GM11168 (cell line): ENCODE measurements at regions not wholly inside any gene's neighbourhood (a gene's known extent, or its start where the extent isn't known, plus 50 kb on each side); places are given as distances from the start of the nearest gene placed in this dataset.
"Not testable (repeated sequence)": the region's sequence is repeated elsewhere in the genome, so short reads cannot be mapped to it uniquely, and the experiment has no call there.

Source experiments
- in situ Hi-C: fragments of 300-500 bp; cut with MboI; formaldehyde crosslinking; loops from one replicate; pipeline ENCODE4 v1.12.0; 2022; ENCODE audit warnings: low sequenced_read_pairs; ENCODE audit not compliant: unreplicated experiment

- in situ Hi-C loops: no loop called here
Measured at GRCh38 chr1:194447636-194448035, 1261.2 kb upstream of the B3GALT2 start.

GRCh38 chr1:194445244-194445643, 1258.8 kb upstream of the B3GALT2 start:
- in situ Hi-C loops: no loop called here

- in situ Hi-C loops: no loop called here
Measured at GRCh38 chr1:194442901-194443575, 1256.6 kb upstream of the B3GALT2 start.

GRCh38 chr1:194437135-194437534, 1250.7 kb upstream of the B3GALT2 start:
- in situ Hi-C loops: no loop called here

DNA sequence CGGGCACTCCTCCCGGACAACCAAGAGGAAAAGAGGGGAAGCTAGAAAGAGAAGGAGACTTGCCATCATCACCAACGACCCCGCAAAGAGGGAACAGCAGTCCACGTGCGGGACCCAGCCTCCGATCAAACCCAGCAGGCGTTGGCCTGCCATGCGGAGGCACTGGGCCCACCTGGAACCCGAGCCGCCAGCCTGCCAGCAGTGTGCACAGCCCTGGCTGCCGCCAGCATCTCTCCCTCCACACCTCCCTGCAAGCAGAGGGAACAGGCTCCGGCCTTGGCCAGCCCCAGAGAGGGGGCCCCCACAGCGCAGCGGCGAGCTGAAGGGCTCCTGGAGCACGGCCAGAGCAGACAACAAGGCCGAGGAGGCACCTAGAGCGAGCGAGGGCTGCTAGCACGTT, 1244.7 kb upstream of the B3GALT2 start:
- in situ Hi-C loops: no loop called here

- in situ Hi-C loops: no loop called here
Measured at GRCh38 chr1:194420706-194421105, 1234.3 kb upstream of the B3GALT2 start.

GRCh38 chr1:194419721-194420120, 1233.3 kb upstream of the B3GALT2 start:
- in situ Hi-C loops: no loop called here

DNA sequence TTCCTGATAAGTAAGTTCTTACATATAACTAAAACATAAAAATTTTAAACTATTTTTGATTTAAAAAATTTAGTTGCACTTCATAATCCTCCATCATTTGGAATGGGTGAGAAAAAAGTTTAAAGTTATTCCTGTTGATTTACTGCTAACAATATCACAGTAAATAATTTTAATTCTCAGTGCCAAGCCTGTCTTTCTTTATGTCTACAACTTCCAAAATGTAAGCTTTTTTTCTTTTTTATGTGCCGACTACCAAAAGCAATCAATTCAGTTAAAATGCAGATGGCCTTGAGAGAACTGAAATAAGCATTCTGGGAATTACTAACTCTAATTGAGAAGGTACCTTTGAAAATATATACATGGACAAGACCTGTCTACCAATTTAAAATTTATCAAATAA, 1224.3 kb upstream of the B3GALT2 start:
- in situ Hi-C loops: no loop called here

- in situ Hi-C loops: not testable (repeated sequence)
Measured at GRCh38 chr1:194407238-194407637, 1220.8 kb upstream of the B3GALT2 start.

DNA sequence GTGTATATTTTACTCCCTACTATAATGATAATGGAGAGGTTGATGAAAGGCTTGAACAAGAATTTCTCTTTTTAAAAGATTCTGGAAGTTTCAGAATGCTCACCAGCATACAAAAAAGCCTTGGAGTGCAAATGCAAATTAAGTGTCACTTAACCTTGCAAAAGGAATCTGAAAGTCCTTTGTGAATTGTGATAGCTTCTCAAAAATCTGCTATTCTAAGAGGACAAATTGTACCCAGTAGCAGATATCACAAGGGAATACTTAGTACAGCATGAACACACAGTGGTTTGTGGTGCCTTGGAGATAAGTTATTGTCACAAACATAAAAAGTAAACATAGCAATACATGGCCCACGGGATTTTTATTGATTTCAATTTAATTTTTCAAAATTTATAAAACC, 1208.3 kb upstream of the B3GALT2 start:
- in situ Hi-C loops: no loop called here

GRCh38 chr1:194387531-194387930, 1201.1 kb upstream of the B3GALT2 start:
- in situ Hi-C loops: no loop called here

GRCh38 chr1:194378517-194378916, 1192.1 kb upstream of the B3GALT2 start:
- in situ Hi-C loops: no loop called here

- in situ Hi-C loops: no loop called here
Measured at GRCh38 chr1:194374649-194375048, 1188.2 kb upstream of the B3GALT2 start.

- in situ Hi-C loops: no loop called here
Measured at GRCh38 chr1:194372266-194372665, 1185.9 kb upstream of the B3GALT2 start.

DNA sequence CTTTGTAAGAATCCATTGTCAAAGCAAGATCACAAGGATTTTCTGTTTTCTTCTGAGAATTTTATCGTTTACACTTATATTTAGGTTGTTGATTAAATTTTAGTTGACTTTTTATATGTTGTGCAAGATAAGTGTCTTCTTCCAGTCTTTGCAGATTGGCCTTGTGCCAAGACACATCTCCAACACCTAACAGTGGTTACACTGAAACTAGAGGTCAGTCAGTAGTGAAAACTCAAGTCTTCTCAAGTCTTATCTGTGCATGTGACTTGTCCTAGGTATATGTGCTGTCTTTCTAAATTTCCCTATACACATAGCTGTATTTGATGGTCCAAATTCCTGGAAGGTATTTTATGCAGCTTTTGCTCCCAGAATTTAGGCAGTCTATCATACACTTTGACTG, 1183.2 kb upstream of the B3GALT2 start:
- in situ Hi-C loops: no loop called here

DNA sequence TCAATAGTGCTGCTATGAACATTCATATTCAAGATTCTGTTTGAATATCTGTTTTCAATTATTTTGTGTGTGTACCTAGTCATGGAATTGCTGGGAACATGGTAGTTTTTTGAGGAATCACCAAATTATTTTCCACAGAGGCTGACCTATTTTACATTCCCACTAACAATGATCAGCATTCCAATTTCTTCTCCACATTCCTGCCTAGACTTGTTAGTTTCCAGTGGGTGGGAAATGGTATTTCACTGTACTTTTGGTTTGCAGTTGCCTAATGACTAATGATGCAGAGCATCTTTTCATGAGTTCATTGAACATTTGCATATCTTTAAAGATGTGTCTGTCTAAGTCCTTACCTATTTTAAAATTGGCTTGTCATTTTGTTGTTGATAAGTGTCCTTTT, 1182.6 kb upstream of the B3GALT2 start:
- in situ Hi-C loops: no loop called here

DNA sequence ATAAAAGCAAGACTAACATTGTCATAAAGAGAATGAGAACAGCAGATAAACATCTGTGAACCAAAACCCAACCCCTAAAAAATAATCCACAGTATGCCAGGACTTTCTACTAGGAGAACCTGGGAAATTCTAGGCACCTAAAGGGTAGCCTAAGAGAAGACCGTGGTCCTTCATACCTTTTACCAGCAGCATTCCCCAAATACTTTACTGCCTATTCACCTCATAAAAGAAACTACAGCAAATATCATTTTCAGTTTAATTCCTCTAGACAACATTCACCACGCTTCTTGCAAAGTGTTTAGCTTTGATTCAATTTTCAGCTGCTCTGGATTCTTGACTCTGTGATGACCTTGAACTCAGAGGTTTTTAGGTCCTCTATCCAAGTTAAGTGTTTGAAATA, 1180.7 kb upstream of the B3GALT2 start:
- in situ Hi-C loops: no loop called here

GRCh38 chr1:194366705-194367104, 1180.3 kb upstream of the B3GALT2 start:
- in situ Hi-C loops: no loop called here

- in situ Hi-C loops: no loop called here
Measured at GRCh38 chr1:194362327-194362726, 1175.9 kb upstream of the B3GALT2 start.

DNA sequence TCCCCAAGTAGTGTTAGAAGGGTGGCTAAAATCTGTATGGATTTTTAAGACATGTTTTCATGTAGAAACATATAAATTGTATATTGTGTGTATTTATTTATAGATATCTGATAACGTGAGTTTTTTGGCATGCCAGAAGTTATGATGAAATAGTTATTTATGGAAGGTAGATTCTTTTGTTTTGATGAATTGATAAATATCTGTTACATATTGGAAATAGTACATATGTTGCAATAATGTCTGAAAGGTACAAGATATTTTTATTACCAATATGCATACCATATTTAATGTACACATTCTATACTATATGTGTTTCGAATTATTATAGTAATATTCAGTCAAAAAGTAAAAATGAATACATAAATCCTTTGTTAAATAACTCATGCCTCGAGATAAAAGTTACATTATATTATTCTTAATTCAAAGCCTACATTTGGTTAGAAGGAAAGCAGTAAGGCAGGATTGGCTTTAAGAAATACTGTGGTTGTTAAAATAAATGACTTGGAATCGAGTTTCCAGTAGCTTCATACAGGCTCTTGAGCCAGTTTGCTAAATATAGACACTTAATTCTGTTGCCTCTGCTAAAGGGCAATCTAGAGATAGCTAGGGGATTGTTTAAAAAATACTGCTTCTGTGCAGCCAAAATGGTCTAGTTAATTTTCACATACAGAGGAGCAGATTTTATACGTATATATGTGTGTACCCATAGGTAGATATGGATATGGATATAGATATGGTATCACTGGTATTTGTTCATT, 1175.1 kb upstream of the B3GALT2 start:
- in situ Hi-C loops: no loop called here

DNA sequence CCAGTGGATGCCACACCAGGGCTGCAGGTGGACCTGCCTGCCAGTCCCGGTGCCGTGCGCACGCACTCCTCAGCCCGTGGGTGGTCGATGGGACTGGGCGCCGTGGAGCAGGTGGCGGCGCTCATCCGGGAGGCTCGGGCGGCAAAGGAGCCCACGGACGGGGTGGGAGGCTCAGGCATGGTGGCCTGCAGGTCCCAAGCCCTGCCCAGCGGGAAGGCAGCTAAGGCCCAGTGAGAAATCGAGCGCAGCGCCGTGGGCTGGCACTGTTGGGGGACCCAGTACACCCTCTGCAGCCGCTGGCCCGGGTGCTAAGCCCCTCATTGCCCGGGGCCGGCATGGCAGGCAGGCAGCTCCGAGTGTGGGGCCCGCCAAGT, 1171.8 kb upstream of the B3GALT2 start:
- in situ Hi-C loops: no loop called here
